ENCODE measurements at regions not wholly inside any gene's neighbourhood (a gene's known extent, or its start where the extent isn't known, plus 50 kb on each side); places are given as distances from the start of the nearest gene placed in this dataset.

GRCh38 chrX:98516120-98516519 lies 1632.4 kb downstream of the RPA4 start:
- 90 to 97% (median 93%) methylated on average over 1 of the region's 1 CpG for WGBS, 3 donors
- H3K27ac ChIP-seq = no peak overlapping the region
- H3K4me3 ChIP-seq = no peak overlapping the region
- no peaks in the 10 kb centered on the region for H3K27me3 ChIP-seq (ENCODE audit: insufficient read depth in 3 of 3, low read length in 2 of 3)
- intact Hi-C loops (cut with DNase I) = no loop called here
- DNase-seq (no peak), ATAC-seq (no peak)
- no peak for TF ChIP-seq CTCF (IDR thresholded peaks at IDR 0.05)
- no peaks in the 10 kb centered on the region for H3K4me1 ChIP-seq
- H3K36me3 ChIP-seq (ENCODE audit: insufficient read depth in 1 of 2, low read depth in 1 of 2) = no peaks in the 10 kb centered on the region
- no peaks in the 10 kb centered on the region for H3K9me3 ChIP-seq

- H3K4me1 ChIP-seq = no peaks in the 10 kb centered on the region
- no peaks in the 10 kb centered on the region for H3K36me3 ChIP-seq (ENCODE audit: insufficient read depth in 1 of 2, low read depth in 1 of 2)
- H3K27ac ChIP-seq = no peak overlapping the region
- no peak overlapping the region for H3K4me3 ChIP-seq
- ATAC-seq (no peak), DNase-seq (no peak)
- intact Hi-C loops (cut with DNase I) = no loop called here
- WGBS, 3 donors = 60 to 62% (median 60%) methylated on average over 3 of the region's 3 CpGs
- no peaks in the 10 kb centered on the region for H3K9me3 ChIP-seq
- no peak for TF ChIP-seq CTCF (IDR thresholded peaks at IDR 0.05)
- no peaks in the 10 kb centered on the region for H3K27me3 ChIP-seq (ENCODE audit: insufficient read depth in 3 of 3, low read length in 2 of 3)
Measured at GRCh38 chrX:98523026-98523425, 1639.3 kb downstream of the RPA4 start.

GRCh38 chrX:98523521-98523920 lies 1639.8 kb downstream of the RPA4 start:
- H3K27me3 ChIP-seq (ENCODE audit: insufficient read depth in 3 of 3, low read length in 2 of 3) = no peaks in the 10 kb centered on the region
- H3K4me3 ChIP-seq = no peak overlapping the region
- DNase-seq (no peak), ATAC-seq (no peak)
- H3K36me3 ChIP-seq (ENCODE audit: insufficient read depth in 1 of 2, low read depth in 1 of 2) = no peaks in the 10 kb centered on the region
- intact Hi-C loops (cut with DNase I) = no loop called here
- H3K27ac ChIP-seq = no peak overlapping the region
- WGBS, 3 donors = 67 to 84% (median 78%) methylated on average over 3 of the region's 3 CpGs
- H3K9me3 ChIP-seq = no peaks in the 10 kb centered on the region
- no peaks in the 10 kb centered on the region for H3K4me1 ChIP-seq
- TF ChIP-seq CTCF (IDR thresholded peaks at IDR 0.05) = no peak

GRCh38 chrX:98548519-98548918 lies 1664.8 kb downstream of the RPA4 start:
- DNase-seq (no peak), ATAC-seq (no peak)
- Histone ChIP-seq H3K9me3 (no peaks in the 10 kb centered on the region), H3K4me3 (no peak overlapping the region), H3K27me3 (ENCODE audit: insufficient read depth in 3 of 3, low read length in 2 of 3) (no peaks in the 10 kb centered on the region), H3K27ac (no peak overlapping the region), H3K4me1 (no peaks in the 10 kb centered on the region), H3K36me3 (ENCODE audit: insufficient read depth in 1 of 2, low read depth in 1 of 2) (no peaks in the 10 kb centered on the region)
- no peak for TF ChIP-seq CTCF (IDR thresholded peaks at IDR 0.05)
- WGBS, 3 donors = 13 to 37% (median 20%) methylated on average over 2 of the region's 2 CpGs
- intact Hi-C loops (cut with DNase I) = no loop called here

GRCh38 chrX:98568795-98569194 lies 1685.1 kb downstream of the RPA4 start:
- ATAC-seq (no peak), DNase-seq (no peak)
- Histone ChIP-seq H3K36me3 (ENCODE audit: insufficient read depth in 1 of 2, low read depth in 1 of 2) (no peaks in the 10 kb centered on the region), H3K27ac (no peak overlapping the region), H3K27me3 (ENCODE audit: insufficient read depth in 3 of 3, low read length in 2 of 3) (no peaks in the 10 kb centered on the region), H3K9me3 (no peaks in the 10 kb centered on the region), H3K4me1 (no peaks in the 10 kb centered on the region), H3K4me3 (no peak overlapping the region)
- TF ChIP-seq CTCF (IDR thresholded peaks at IDR 0.05) = no peak
- intact Hi-C loops (cut with DNase I) = no loop called here
- 40 to 76% (median 70%) methylated on average over 2 of the region's 2 CpGs for WGBS, 3 donors
